CD4-positive, alpha-beta T cell treated with Interleukin-4 for 4 hours (primary cell): ENCODE measurements at regions not wholly inside any gene's neighbourhood (a gene's known extent, or its start where the extent isn't known, plus 50 kb on each side); places are given as distances from the start of the nearest gene placed in this dataset.

Source experiments
- DNase-seq: peaks from one replicate; pipeline ENCODE4 v3.0.0-alpha.2; 2020

DNA sequence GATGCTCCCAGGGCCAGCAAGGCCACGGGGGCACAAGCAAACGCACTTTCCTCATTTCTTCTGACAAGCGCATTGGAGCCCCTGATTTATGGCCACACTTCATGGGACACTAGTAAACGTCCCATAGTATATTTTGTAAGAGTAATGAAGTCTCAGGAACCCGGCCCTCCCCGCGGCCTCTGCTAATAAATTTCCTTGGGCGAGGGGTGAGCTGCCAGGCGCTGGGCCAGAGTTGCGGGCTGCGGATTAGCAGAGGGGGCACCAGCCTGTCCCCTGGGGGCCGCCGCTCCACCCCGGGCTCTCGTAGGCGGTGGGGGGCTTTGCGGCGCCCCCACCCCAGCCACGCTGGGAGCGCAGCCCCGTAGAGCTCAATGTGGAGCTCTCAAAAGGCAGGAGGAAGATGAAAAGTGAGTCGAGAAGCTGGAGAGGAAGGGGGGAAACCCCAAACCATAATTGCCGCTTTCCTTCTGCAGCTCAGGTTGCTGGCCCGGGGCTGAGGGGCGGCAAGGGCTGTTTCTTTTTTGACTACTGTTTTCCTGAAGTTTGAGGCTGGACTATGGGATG lies 173.6 kb downstream of the CDC5L start:
- DNase-seq: no peak

GRCh38 chr6:44561832-44562665 lies 174.5 kb downstream of the CDC5L start:
- no peak for DNase-seq

- DNase-seq: no peak
These were observed 175.9 kb downstream of the CDC5L start for GRCh38 chr6:44563397-44563796.

DNA sequence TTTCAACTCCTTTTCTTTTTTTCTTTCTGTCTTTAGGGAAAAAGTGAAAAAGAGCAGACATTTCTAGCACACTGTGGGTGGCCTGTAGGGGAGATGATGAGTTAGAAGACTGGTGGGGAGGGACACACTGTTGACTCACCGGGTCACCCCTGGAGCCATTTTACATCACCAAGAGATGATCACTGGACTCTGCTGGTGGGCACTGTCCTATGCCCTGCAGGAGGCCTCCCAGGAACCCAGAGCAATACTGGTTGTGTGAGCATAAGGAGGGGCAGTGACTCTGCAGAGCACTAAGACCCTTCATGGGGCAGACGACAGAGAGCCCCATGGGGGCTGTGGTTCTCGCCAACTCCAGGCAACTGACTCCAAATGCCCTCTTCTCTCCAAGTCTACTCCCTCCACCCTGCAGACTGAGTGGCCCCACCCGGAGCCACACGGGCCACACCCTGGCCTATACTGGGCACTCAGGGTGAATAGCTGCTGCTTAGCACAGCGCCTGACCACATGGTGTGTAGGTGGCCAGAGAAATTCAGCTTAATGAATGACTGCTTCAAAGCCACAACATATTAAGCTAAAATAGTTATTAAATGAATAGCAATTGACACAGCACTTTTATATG lies 177.5 kb downstream of the CDC5L start:
- DNase-seq: no peak

GRCh38 chr6:44567406-44567805 lies 179.9 kb downstream of the CDC5L start:
- no peak for DNase-seq

GRCh38 chr6:44569131-44569530 lies 181.6 kb downstream of the CDC5L start:
- no peak for DNase-seq

- no peak for DNase-seq
These were observed 182.5 kb downstream of the CDC5L start for GRCh38 chr6:44569931-44570385.

DNA sequence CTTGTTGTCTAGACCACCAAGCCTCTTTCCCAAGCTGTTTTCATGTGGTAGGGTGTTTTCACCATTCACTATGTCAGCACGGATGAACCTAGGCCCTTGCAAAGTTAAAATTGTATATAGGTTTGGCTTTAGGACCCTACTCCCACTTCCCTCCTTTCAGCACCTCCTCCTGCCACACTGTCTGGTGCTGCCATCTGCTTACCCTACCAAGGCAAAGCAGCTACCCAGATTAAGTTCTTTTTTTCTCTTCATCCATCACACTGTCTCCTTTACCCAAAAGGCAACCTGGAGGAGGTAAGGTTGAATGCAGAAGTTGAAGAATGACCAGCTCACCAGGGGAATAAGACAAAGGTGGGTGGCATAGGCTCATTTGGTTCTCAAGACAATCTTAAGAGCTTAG lies 184.0 kb downstream of the CDC5L start:
- DNase-seq: no peak

- DNase-seq: no peak
These were observed 184.8 kb downstream of the CDC5L start for GRCh38 chr6:44572346-44572745.

DNA sequence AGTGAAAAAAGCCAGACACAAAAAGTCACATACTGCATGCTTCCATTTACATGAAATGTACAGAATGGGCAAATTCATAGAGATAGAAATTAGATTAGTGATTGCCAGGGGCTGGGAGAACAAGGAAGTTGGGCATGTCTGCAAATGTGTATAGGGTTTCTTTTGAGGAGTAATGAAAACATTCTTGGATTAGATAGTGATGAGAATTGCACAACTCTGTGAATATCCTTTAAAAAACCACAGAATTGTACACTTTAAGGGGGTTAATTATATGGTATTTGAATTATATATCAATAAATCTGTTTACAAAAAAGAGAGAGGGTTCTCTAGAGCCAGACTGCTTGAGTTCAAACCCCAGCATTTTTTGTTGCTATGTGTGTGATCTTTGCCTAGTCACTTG lies 188.1 kb downstream of the CDC5L start:
- DNase-seq: no peak

DNA sequence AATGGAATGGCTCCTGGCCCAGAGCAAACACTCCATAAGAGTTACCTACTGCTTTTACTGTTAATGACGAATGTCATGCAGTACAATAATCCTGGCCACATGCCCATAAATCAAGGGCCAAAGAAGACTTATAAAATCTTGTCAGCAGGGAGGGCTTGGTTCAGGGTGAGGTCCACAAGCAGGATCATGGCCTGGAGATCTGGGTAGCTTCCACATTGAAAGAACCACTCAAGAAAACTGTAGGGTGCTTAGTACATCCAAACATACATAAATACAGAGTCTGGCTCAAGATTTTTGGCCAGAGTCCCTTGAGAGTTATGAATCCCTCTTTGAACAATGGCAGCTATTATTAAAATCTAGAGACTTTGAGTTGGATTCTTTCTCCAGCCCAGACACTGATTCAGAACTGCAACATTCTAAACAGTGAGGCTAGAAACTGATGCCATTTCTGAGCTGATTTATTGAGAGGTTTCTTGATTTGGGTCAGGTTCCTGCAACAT lies 188.7 kb downstream of the CDC5L start:
- DNase-seq: no peak

DNA sequence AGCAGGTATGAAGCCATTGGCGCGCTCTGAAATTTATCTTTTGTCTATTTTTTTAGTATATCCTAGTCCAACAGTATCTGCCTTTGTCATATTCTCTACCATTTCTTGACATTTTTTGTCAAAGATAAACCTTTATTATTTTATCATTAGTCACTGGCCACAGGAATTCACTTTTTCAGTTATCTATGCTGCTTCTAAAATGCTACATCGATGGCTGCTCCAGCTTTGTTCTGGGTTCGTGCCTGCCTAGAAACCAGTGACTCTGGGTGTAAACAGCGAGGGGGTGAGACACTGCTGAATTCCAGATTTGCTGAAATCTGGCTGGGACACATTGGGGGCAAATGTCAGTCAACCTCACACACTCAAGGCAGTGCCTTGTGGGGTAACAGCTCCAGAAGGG lies 193.4 kb downstream of the CDC5L start:
- DNase-seq: no peak

DNA sequence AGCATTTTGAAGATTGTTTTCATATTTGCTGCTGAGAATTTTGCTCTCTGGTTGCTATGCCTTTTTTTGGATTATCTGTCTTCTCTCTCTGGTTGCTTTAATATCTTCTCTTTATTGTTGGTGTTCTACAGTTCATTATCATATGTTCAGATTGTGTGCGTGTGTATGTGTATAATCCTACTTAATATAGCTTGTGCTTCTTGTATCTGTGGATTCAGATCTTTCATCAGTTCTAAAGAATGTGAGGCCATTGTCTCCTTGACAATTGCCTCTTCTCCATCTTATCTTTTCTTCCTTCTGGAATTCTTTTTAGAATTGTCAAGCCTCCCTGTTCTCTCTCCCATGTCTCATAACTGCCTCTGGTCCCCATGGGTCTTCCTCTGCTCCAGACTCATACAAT lies 195.4 kb downstream of the CDC5L start:
- DNase-seq: no peak

DNA sequence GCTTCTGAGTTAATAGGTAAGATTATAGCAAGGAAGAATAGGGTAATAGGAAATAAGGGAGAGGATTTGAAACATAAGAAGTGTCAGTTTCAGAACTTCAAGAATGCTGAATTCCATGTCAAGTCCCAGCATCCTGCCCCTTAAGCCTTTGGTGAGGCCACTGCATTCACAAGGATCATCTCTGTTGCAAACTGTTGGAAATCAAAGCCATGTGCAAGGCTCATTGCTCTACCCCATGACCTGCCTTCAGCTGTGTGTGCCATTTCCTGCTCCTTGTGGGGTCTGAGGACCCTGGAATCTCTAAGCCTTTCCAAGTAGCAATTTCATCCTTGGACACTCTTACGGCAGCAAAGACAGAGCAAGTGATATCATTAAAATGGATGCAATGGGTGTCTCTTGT lies 203.0 kb downstream of the CDC5L start:
- DNase-seq: no peak

DNA sequence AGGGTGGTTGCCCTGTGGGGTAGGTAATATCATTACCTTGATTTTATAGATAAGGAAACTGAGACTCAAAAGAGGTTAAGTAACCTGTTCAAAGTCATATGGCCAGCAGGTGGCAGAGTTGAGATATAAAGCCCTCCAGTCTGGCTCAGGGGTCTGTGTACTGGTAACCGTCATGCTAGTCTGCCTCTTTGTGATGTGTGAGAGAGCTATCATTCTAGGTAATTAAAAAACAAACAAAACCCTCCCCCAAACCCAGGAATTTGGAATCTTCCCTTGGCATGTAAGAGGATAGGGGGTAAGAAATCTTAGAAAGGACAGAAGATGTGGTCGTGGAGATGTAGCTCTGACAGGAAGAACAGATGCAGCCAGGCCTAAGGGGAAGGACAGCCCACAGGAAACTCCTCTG lies 206.0 kb downstream of the CDC5L start:
- DNase-seq: peak; percentile 46

DNA sequence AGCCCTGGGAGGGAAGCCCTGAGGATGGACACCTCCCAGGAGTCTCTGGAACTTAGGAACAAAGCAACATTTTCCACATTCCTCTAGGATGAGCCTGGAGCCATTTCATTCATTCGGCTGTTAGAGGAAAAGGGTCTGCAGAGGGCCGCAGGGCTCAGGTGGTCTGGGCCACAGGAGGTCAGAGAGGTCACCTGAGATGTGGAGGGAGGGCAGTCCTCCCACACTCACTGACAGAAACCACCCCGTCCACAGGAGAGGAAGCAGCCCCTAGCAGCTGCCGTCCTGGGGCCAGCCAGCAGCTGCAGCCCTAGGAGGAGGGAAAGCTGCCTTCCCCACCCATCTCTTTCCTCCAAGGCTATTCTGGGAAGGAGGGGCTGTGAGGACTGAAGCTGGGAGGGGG lies 207.0 kb downstream of the CDC5L start:
- no peak for DNase-seq

- no peak for DNase-seq
These were observed 211.2 kb downstream of the CDC5L start for GRCh38 chr6:44598679-44599078.

DNA sequence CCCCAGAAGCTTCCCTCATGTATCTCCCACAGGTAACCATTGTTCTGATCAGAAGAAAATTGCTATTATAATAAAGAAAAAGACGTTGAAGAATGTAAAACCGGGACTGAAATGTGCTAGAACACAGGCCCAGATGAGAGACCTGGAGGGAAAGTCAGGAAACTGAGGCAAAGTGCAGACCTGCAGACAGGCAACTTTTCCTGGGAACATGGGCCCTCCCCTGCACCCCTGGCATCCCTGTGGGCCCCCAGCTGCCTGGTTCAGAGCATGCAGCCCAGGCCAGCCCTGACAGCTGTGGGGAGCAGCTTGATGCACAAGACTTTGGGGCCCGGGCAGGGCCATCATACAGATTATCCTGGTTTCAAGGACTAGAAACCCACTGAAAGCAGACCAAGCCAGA lies 212.2 kb downstream of the CDC5L start:
- DNase-seq: no peak

DNA sequence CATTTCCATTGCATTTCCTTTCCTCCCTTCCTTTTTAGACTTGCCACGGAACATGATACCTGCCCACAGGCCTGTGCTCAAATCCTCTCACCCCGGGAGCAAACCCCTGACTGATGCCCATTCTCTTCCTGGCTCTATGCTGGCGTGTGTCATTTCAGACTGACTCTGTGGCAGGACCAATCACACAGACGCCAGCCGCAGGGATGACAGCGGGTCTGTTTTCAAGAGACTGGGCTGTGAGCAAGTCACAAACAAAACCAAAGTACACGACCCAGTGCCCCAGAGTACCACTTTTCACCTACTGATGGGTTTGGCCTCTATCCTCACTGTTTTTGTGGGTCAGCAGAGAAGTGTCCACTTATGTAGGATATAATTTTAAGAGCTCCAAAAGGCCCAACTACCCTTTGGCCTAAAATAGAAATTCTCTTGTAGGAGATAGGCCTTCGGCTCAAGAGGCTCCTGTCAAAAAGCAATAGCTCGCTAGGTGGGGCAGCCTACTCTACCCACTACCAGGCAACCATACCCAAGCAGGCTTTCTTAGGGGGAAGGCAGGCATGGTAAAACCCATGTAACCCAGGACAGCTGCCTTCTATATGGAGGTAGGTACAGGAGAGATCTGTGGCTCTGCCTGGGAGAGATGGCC lies 215.7 kb downstream of the CDC5L start:
- DNase-seq: no peak

DNA sequence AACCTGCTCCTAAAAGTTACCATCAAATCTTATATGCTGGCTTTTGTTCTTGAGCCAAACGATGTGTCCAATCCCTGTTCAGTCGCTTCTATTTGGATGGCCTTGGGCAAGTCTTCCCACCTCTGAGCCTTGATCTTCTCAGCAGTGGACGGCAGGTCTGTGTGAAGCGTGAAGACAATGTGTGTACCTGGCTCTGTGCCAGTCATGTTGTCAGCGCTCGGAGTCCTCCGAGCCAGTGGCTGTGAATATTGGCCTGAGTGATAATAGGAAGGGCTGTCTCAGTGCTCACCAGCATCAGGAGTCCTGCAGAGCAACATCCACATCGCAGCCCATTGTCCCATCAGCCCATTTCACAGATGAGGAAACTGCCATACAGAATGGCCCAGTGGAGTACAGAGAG lies 219.0 kb downstream of the CDC5L start:
- DNase-seq: no peak

- no peak for DNase-seq
These were observed 219.5 kb downstream of the CDC5L start for GRCh38 chr6:44606976-44607375.

GRCh38 chr6:44608175-44608574 lies 220.7 kb downstream of the CDC5L start:
- no peak for DNase-seq

DNA sequence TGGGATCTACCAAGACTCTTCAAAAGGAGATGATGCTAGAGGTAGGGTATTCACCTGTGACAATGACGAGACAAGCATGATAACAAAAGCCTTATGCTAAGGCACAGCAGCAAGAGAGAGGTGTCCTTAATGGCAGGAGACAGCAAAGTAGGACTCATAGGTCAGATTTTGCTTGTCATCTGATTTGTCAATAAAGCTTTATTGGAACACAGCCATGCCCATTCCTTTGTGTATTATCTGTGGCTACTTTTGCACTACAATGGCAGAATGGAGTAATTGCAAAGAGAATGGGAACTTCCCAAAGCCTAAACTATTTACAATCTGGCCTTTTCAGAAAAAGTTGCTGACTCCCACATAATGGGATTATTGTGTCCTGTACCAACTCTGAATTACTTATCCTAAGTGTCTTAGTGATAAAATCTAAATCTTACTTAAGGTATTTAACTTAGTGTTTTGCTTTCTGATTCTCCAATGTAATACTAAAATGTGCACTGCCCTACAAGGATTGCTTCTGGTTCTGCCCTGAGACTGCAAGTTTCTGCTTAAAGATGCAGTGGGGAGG lies 221.6 kb downstream of the CDC5L start:
- DNase-seq: no peak
